ENCODE measurements at regions not wholly inside any gene's neighbourhood (a gene's known extent, or its start where the extent isn't known, plus 50 kb on each side); places are given as distances from the start of the nearest gene placed in this dataset.
"Not testable (repeated sequence)": the region's sequence is repeated elsewhere in the genome, so short reads cannot be mapped to it uniquely, and the experiment has no call there.

DNA sequence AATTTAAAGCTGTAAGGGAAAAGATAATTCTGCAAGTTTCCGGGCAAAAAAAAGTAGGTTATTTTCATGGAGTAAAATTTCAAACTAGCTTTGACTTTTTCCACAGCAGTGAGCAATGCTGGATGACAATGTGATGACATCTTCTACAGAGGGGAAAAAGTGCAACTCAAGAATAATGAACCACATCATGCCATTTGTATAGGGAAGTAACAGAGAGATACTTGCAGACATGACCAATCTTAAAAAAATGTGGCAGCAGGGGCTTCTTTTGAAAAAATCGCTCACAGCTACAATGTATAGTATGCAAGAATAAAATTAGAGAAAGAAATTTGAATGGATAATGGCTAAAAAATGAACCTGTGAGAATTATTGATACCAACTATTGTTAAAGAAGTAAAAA lies 115.5 kb downstream of the DHRS2 start:
- no peak for DNase-seq

DNA sequence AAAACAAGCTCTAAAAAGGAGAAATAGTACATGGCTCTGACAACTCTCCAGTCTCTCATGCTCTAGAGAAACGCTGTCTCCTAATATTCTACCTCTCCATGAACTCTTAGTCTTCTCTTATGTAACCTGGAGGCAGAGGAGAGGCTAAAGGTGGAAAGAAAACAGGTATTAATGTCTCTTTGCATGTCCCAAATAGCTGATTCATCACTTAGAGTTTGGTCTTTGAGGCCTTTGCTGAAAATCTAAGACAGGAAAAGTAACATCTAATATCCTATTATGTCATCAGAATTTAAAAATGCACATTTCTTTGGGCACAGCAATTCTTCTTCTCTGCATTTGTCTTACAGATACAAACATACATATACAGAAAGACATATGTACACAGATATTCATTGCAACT lies 127.2 kb downstream of the DHRS2 start:
- no peak for DNase-seq

DNA sequence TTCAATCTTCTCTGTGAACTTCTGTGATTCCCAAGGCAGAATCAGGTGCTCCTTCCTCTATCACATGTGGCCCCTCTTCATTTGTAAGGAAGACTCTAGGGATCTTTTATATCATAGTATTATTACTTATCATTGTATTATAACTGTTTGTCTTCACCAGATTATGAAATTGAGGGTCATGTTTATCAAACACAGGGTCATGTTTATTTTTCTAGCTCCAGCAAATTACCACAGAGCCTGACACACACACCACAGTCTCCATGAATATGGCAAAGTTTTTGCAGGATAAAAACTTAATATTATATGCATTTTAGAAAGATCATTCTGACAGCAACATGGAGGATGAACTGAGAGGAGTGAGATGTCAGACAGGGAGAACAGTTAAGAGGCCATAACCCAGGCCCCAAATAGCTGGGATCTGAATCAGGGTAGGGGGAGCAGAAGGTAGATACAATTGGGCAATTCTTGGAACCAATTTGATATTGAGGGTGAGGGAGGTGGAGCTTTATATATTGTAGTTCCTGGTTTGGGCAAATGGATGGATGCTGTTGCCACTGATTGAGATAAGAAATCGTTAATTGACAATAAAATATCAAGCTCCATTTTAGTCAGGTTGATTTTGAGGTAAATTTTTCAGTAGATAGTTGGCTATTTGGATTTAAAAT lies 130.7 kb downstream of the DHRS2 start:
- DNase-seq, result no peak

DNA sequence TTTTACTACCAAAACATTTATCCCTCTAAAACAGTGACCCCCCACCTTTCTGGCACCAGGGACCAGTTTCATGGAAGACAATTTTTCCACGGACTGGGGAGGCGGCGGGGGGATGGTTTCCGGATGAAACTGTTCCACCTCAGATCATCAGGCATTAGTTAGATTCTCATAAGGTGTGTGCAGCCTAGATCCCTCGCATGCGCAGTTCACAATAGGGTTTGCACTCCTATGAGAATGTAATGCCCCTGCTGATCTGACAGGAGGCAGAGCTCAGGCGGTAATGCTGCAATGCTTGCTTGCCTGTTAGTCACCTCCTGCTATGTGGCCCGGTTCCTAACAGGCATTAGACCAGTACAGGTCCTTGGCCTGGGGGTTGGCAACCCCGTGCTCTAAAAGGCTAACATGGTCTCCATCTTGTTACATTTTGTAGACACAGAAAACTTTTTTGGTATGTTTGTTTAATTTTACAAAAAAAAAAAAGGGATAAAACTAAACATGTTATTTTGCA lies 133.1 kb downstream of the DHRS2 start:
- DNase-seq, result not testable (repeated sequence)

DNA sequence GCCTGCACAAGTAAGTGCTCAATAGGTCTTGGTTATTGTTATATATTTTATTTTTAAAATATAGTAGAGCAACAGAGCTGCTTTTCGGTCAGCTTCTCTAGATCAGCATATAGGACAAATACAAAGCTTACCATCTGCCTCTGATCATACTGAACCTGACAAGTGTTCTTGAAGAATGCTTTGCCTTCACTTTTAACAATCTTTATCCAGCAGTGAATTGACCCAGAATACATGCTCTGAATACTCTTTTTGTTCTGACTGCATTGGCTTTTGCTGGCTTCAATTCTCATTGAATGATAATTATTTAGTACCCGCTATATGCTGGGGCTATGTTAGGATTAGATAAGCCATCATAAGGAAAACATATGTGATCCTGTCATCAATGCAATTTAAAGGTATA lies 137.8 kb downstream of the DHRS2 start:
- no peak for DNase-seq

DNA sequence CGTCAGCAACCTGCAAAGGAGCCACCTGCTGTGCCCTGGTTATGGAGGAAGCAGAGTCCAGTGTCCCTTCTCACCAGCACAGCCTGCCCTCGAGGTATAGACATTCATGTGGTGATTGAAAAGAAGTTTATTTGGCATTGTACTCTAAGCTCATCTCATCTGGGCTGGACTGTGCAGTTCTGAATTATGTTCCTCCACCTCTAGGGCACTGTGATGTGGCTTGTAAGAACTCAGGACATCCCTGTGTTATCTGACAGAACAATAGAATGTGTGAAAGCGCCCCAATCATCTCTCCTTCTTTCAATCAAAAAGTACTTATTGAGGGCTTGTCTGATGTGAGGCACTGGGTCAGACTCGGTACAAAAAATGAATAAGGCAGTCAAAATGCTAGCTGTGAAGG lies 140.1 kb downstream of the DHRS2 start:
- DNase-seq, result no peak

DNA sequence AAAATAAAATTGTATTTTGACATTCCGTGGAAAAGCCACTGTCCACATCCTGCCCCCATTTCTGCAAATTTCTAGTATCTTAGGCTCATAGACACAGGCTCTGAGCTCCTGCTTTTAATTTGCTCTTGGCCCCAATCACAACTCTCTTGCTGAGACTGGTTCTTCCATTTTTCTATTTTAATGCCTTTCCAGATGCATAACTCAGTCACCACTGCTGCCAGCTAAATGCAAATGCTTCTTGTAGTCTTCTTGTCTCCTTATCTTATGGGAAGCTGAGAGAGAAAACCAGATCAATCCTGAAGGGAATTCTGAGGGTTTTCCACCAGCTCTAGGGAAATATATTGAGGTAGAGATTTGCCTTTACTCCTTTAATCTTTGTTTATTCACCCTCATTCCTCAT lies 149.0 kb downstream of the DHRS2 start:
- DNase-seq, result no peak

DNA sequence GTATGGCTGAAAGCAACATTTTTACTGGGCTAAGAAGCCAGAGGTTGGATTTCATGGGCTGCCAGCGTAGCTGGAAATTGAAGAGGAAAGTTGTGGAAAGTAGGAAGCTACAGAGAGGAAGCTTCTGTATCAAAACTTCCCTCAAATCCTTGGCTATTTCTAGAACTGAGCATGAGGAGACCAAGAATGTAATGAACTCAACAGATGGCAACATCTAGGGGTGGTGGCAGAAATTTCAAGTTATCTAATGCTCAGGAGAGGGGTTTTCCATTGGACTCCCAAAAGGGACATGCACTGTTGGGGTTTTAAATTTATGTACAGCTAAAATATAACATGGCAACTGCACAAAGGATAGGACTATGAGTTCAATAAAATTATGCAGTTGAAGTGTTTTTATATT lies 151.3 kb downstream of the DHRS2 start:
- DNase-seq, result no peak

DNA sequence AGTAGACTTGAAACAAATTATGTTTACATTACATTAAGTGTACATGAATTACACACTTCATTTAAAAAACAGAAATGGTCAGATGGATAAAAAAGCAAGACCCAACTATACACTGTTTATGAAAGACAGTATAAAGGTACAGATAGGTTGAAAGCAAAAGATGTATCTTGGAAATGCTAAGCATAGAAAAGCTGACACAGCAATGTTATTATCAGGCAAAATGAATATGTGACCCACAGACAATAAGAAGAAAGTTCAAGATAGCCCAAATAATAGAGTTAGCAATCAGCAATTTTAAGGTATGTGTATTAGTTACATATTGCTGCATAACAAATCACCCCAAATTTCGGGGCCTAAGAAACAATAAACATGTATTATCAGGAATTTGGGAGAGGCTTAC lies 153.5 kb downstream of the DHRS2 start:
- DNase-seq, result no peak

DNA sequence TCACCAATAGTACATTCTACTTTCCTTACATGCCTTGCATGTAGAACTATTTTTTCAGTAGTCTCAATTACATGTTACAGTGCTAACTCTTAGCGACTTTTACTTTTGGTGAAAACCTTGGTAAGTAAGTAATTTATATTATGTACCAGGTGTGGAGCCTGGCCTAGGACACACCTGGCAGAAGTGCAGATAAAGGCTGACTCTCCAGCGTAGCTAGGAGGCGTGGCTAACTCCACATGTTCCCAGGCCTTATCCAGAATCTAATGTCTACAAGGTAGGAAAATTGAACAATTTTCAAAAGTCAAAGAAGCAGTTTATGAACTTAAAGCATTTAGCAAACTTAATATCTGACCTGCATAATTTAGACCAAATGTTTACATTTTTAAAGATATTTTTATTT lies 157.4 kb downstream of the DHRS2 start:
- DNase-seq, result no peak

DNA sequence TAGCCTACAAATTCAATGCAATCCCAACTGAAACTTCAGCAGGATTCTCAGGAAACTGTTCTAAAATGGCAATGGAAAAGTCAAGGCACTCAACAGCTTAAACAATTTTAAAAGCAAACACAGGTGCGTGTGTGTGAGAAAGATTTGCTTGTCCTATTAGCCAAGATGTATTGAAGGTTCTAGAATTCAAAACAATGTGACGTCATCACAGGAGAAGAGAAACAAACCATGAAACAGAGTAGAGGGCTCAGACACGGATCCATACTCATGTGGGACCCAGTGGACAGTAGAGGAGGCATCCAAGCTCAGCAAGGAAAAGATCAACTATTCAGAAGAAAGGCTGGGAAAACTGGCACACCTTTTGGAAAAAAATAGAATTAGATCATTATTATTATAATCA lies 152.8 kb upstream of the DHRS4 start:
- no peak for DNase-seq

DNA sequence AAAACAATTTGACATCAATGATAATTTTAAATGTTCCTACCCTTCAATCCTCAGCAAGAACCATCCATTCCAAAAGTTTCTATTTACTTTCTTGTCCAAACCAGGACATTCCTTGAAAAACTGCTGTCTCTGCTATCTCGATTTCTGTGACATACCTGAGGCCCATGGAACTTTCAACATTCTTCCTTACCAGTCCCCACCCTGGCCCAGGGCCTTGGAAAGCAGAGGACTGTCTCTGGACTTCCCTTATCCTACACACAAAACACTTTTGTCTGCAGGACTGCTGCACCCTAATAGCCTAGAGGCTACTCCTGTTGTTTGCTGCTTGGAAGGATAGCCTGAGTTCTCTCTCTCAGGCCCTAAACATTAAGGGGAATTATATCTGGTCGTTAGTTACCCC lies 151.8 kb upstream of the DHRS4 start:
- DNase-seq, result no peak

DNA sequence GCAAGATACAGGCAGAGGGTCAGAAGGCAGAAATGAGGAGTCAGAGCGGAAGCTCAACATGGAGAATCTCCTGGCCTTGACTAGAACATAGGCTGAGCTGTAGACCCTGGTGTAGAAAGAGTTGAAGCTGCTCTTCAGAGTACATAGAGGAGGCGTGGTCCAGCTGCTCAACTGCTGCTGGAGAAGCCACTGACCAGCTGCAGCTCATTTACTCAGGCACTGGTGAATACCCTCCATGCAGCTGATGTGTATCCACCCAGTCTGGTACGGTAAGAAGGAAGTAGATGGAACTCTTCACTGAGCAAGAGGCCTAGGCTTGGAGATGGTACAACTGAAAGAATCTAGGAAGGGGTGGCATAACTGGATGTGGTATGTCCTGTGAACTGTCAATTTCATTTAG lies 148.8 kb upstream of the DHRS4 start:
- DNase-seq, result no peak

DNA sequence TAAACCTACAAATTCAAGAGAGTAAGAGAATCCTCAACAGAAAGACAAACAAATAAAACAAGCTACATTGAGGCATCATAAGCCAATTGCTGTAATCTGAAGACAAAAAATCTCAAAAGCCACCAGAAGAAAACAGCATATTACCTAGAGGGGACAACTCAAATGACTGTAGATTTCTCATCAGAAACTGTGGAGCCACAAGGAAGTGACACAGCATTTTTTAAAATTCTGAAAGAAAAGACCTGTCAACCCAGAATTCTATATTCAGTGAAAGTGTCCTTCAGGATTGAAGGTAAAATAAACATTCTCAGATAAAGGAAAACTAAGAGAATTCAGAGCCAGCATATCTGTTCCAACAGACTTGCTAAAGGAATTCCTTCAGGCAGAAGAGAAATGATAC lies 147.8 kb upstream of the DHRS4 start:
- no peak for DNase-seq

DNA sequence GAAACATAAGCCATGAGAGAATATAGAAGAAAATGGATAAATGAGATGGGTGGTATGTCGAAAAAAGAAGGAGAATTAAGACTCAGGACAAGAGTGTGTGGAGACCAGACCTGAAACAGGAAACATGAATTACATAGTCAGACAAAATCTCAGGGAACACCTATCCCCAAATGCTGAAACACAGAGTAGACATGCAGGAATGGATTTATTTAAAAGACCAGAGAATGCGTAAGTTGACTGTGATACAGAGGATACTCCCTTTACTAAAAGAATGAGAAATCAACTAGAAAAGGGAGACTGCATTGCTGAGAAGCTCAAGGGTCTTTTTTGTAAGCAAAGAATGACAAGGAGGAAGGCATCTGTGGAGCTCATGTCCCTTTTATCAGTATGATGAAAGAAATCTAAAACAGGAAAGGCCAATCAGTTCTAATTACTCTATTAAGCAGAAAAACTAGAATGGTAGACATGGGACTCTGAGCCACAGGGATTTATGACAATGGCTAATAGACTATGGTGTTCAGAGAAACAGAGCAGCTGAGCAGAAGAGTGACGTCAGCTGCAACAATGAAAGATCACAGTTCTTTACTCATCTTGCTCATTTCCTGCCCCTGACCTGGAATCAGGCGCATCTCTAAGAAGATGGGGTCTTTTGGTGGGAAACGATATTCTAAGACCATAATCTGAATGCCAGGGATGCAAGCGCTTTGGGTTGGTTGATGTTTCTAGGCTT lies 138.9 kb upstream of the DHRS4 start:
- no peak for DNase-seq

DNA sequence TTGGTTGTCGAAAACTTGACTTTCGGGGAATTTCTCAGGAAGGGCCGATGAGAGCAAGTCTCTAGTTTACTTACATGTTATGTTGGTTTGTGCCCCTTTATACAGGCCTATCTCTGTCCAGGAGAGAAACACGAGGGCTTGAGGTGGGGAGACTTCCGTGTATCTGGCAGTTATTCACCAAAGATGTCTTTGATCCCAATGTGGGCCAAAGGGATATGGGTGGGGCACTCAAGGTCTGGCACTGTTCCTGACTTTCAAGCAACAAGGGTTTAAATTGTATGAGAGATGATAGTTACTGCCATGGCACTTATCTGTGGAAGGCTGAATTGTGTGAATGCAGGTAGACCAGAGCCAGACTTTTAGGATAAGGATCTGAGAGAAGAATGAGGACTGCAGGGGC lies 137.2 kb upstream of the DHRS4 start:
- DNase-seq, result no peak

DNA sequence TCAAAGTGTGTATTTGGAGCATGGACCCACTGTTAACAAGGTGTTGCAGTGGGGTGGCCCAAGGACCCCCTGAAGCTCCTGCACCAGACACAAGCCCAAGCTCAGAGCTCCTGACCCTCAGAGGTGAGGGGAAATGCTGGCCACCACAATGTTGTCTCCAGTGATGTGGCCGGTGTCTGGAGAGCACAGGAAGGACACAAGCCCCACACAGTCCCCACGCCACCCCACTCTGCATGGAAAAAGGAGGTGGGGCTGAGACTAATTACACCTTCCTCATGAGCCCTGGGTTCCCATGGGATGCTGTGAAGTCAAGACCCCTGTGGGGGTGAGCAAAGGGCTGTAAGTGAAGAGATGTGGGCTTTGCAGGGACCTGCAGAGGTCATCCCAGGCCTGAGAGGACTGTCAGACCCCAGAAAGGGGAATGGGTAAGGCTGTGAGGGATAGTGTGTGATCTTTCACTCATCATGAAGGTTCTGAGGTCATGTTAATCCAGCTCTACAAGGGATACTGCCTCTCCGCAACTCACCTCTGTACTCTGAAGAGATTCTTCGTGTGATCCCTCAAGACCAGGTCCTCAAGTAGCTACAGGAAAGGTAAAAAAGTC lies 136.3 kb upstream of the DHRS4 start:
- no peak for DNase-seq

DNA sequence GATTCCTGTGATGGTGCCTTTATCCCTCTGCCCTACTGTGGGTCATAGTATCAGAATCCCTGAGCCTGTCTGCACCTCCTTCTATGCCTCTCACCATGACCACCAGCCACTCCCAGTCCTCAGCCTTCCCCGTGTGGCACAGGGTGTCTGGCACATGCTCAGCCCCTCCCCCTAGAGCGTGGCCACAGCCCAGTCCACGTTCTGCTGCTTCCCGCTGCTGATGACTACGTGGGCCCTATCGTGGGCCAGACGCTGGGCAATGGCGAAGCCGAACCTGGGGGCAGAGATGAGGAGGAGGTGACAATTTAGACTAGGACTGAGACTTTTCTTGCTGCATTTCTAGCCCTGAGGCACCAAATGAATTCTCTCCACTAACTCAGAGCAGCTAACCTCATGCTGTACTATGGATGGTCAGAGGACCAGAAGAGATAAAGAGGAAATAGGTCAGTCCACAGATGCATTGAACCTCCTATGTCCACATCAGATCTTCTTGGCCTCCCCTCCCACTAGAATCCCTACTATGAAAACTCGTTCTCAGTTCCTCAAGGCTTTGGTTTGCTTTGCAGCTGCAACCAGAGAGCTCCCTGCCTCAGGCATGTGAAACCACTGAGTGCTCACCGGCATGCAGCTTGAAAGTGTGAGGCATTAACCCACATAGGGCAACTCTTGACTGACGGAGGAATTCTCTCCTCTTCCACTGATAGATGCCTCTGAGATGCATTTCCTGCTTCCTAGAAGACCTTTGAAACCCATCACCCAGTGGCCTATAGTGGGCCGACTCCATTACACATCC lies 126.3 kb upstream of the DHRS4 start:
- DNase-seq, result no peak

DNA sequence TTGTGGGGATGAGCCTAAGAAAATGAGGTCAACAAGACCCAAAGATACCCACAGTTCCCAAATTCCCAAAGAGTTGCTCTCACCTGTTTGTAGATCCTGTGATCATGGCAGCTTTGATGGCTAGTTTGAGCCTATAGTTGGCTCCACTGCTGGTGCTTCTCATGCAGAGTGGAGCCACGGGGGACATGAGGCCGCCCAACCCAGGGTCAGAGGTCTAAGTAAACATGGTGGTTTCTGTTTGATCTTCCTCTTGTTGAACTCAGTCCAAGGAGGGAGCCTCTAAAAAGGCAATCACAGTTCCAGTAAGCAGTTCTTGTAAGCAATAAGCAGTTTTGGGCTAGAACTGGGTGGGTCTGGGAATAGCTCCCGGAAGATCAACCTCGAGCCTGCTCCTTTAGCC lies 125.6 kb upstream of the DHRS4 start:
- DNase-seq, result no peak

DNA sequence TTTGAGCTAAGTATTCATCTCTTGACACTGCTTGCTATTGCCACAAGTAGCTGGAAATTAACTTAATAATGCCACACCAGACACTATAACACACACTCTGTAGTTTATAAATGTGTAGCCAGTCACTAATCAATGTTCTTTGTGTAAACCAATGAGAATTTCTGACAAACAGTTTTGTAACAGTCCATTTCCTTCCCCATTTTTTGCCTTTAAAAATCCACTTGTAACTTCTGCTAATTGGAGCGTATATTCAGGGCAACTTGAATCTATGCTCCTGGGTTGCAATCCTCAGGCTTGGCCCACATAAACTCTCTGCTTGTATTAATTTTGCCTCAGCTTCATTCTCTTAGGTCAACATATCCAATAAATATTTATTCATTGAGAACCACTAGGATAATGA lies 125.0 kb upstream of the DHRS4 start:
- DNase-seq, result no peak

DNA sequence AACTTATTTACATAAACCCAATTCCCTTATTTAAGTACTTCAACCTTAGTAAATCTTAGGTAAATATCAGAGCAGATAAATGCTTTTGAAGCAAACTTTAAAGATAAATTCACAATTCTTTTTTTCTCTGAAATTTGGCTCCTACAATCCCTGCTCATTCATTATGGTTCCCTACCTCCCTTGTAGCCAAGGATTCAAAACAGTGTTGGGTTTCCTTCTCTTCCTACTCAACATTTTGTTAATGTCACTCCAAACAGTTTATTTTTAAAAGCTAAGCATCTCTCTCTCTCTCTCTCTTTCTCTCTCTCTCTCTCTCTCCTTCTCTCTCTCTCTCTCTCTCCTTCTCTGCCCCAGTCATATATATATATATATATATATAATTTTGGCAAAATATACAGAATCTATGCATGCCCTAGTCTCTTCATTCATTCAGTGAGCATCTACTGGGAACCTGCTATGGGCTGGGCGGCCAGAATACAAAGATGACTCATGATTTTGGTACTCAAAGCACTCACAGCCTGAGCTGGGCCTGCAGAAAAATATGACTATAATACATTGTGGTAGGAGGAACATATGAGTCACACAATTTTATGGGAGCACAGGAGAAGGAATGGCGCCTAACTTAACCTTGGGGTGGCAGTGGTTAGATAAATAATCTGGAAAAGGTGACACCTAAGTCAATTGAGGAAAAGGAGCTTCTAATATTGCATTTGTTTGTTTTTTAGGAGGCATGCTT lies 123.7 kb upstream of the DHRS4 start:
- DNase-seq, result no peak

DNA sequence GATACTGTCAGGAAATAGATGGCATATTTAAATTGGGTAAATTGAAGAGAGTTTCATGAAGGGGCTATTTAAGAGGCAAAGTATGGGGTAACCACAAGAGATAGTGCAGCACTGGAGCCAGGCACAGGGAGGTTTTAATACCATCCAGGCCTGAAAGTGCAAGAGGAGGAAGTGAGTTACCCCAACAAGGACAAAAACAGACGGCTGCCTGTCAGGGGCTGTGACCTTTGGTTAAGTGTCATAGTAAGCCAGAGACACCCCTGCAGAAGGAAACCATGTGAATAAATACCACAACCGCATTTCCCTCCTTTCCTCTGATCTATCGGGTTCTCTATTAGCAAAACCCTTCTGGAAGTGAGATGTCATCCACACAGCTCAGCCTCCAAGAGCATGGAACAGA lies 122.0 kb upstream of the DHRS4 start:
- no peak for DNase-seq

Data from right lung (tissue), 2 donors.